DND-41 (cell line): ENCODE measurements at regions not wholly inside any gene's neighbourhood (a gene's known extent, or its start where the extent isn't known, plus 50 kb on each side); places are given as distances from the start of the nearest gene placed in this dataset.

Experiments
- ATAC-seq: fragments of 200-7000 bp; cut with Tn5 transposase; 3 replicates; pipeline ENCODE4 v1.9.1; 2021; ENCODE audit warnings: low read depth; ENCODE audit not compliant: insufficient read depth
- DNase-seq: peaks from one replicate; pipeline ENCODE4 v3.0.0-alpha.2; 2020
- H2AFZ ChIP-seq: 2 replicates; pipeline ENCODE4 v1.6.0; 2012; ENCODE audit warnings: low read depth, low read length
- H3K27ac ChIP-seq: 2 replicates; pipeline ENCODE4 v1.5.1; 2012; ENCODE audit warnings: low read length, inconsistent platforms
- H3K27me3 ChIP-seq: fragments of 200-600 bp; sonication (generic); 2 replicates; pipeline ENCODE4 v1.6.0; 2012; ENCODE audit warnings: low read length, mild to moderate bottlenecking, inconsistent platforms; ENCODE audit not compliant: insufficient read depth, poor library complexity
- H3K36me3 ChIP-seq: 2 replicates; pipeline ENCODE4 v1.5.1; 2012; ENCODE audit warnings: low read length, inconsistent platforms; ENCODE audit not compliant: insufficient read depth
- H3K4me1 ChIP-seq: 2 replicates; pipeline ENCODE4 v1.5.1; 2012; ENCODE audit warnings: mild to moderate bottlenecking, low read length; ENCODE audit not compliant: insufficient read depth
- H3K4me2 ChIP-seq: 2 replicates; pipeline ENCODE4 v1.6.0; 2012; ENCODE audit warnings: mild to moderate bottlenecking, moderate library complexity, low read length, inconsistent platforms; ENCODE audit not compliant: insufficient read depth
- H3K4me3 ChIP-seq, 2 experiments: fragments of 200-600 bp in 1 of 2; shearing (Covaris generic) in 1 of 2; 2 replicates each; pipeline ENCODE4 v1.5.1; 2012 to 2016; ENCODE audit warnings: inconsistent platforms in 2 of 2, low read length in 2 of 2, mild to moderate bottlenecking in 2 of 2, low read depth in 1 of 2, moderate library complexity in 1 of 2
- H3K79me2 ChIP-seq: 2 replicates; pipeline ENCODE4 v1.6.0; 2012; ENCODE audit warnings: low read length, inconsistent platforms; ENCODE audit not compliant: insufficient read depth
- H3K9ac ChIP-seq: 2 replicates; pipeline ENCODE4 v1.6.0; 2012; ENCODE audit warnings: low read depth, mild to moderate bottlenecking, inconsistent platforms, low read length, moderate library complexity
- H3K9me3 ChIP-seq: 2 replicates; pipeline ENCODE4 v1.5.1; 2012; ENCODE audit warnings: low read length, moderate library complexity, mild to moderate bottlenecking, inconsistent platforms; ENCODE audit not compliant: insufficient read depth, severe bottlenecking
- H4K20me1 ChIP-seq: 2 replicates; pipeline ENCODE4 v1.6.0; 2012; ENCODE audit warnings: low read length; ENCODE audit not compliant: insufficient read depth
- CTCF ChIP-seq: IDR thresholded peaks from 2 replicates; pipeline ENCODE4 v1.5.1; 2012; ENCODE audit warnings: borderline replicate concordance, low read length, moderate library complexity, mild to moderate bottlenecking; ENCODE audit not compliant: poor library complexity, severe bottlenecking; ENCODE audit errors: extremely low read depth
- EZH2 ChIP-seq: IDR thresholded peaks from 3 replicates; pipeline ENCODE4 v1.6.1; 2012; ENCODE audit warnings: borderline replicate concordance, low read depth, mild to moderate bottlenecking, moderate library complexity, low read length, inconsistent platforms; ENCODE audit not compliant: severe bottlenecking

GRCh38 chr2:133768256-133768655 is 200.0 kb upstream of the NCKAP5 start:
- Histone ChIP-seq H3K4me2 (no peak overlapping the region), H3K79me2 (no peaks in the 10 kb centered on the region), H3K27me3 (peaks cover 13% of the 10 kb centered on the region), H3K4me1 (no peaks in the 10 kb centered on the region), H3K9ac (no peak overlapping the region), H2AFZ (no peak overlapping the region), H3K27ac (no peak overlapping the region), H4K20me1 (no peaks in the 10 kb centered on the region), H3K9me3 (no peaks in the 10 kb centered on the region), H3K4me3 (no peak overlapping the region), H3K36me3 (no peaks in the 10 kb centered on the region)
- no peak for TF ChIP-seq EZH2
- TF ChIP-seq CTCF: no peak
- ATAC-seq (no peak), DNase-seq (no peak)

GRCh38 chr2:133768658-133769435 is 200.6 kb upstream of the NCKAP5 start:
- DNase-seq (no peak), ATAC-seq (no peak)
- Histone ChIP-seq H3K27me3 (peaks cover 13% of the 10 kb centered on the region), H3K9me3 (no peaks in the 10 kb centered on the region), H3K9ac (no peak overlapping the region), H4K20me1 (no peaks in the 10 kb centered on the region), H3K4me2 (no peak overlapping the region), H3K79me2 (no peaks in the 10 kb centered on the region), H3K36me3 (no peaks in the 10 kb centered on the region), H3K27ac (no peak overlapping the region), H3K4me1 (no peaks in the 10 kb centered on the region), H3K4me3 (no peak overlapping the region), H2AFZ (no peak overlapping the region)
- TF ChIP-seq CTCF: no peak
- no peak for TF ChIP-seq EZH2

- H3K79me2 ChIP-seq: no peaks in the 10 kb centered on the region
- H3K36me3 ChIP-seq: no peaks in the 10 kb centered on the region
- H4K20me1 ChIP-seq: no peaks in the 10 kb centered on the region
- DNase-seq (no peak), ATAC-seq (no peak)
- no peaks in the 10 kb centered on the region for H3K9me3 ChIP-seq
- H3K27me3 ChIP-seq: peaks cover 12% of the 10 kb centered on the region
- H3K4me3 ChIP-seq: no peak overlapping the region
- H3K4me2 ChIP-seq: no peak overlapping the region
- H3K27ac ChIP-seq: no peak overlapping the region
- no peaks in the 10 kb centered on the region for H3K4me1 ChIP-seq
- H3K9ac ChIP-seq: no peak overlapping the region
- no peak overlapping the region for H2AFZ ChIP-seq
- TF ChIP-seq CTCF: no peak
- no peak for TF ChIP-seq EZH2
These were observed 205.8 kb upstream of the NCKAP5 start for GRCh38 chr2:133773854-133774653.
